ENCODE measurements at regions not wholly inside any gene's neighbourhood (a gene's known extent, or its start where the extent isn't known, plus 50 kb on each side); places are given as distances from the start of the nearest gene placed in this dataset.

GRCh38 chr12:124395986-124396385, 101.1 kb downstream of the RFLNA start:
- in situ Hi-C loops (cut with HindIII; ENCODE audit: low pct_unique_long_range_greater_than_20kb, low sequenced_read_pairs), result no loop called here
- DNase-seq (ENCODE audit: low read depth in 1 of 2, low spot score in 1 of 2), result no peak
- no peak for TF ChIP-seq JUND (IDR thresholded peaks at IDR 0.05; ENCODE audit: low read depth)

DNA sequence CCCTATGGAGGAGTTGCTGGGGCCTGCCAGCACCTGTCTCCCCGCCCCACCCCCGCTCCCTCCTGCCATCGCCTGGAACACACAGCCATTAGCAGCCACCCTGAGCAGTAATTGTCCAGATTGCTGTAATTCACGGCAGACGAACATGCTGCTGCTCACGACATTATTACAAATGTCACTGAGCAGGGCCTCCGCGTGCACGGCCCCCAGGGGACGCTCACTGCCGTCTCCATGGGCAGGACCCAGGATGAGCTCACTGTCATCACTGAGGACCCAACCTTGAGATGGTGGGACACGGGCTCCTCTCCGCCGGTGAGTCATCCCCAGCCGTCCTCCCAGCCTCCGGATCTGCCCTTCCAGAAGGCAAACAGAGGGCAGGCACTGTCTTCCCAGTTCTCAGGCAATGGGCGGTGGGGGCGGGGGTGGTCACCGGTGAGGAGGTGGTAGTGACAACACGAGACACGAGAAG, 100.4 kb downstream of the RFLNA start:
- in situ Hi-C loops (cut with HindIII; ENCODE audit: low pct_unique_long_range_greater_than_20kb, low sequenced_read_pairs), result no loop called here
- DNase-seq (ENCODE audit: low read depth in 1 of 2, low spot score in 1 of 2), result no peak
- TF ChIP-seq JUND (IDR thresholded peaks at IDR 0.05; ENCODE audit: low read depth), result no peak

DNA sequence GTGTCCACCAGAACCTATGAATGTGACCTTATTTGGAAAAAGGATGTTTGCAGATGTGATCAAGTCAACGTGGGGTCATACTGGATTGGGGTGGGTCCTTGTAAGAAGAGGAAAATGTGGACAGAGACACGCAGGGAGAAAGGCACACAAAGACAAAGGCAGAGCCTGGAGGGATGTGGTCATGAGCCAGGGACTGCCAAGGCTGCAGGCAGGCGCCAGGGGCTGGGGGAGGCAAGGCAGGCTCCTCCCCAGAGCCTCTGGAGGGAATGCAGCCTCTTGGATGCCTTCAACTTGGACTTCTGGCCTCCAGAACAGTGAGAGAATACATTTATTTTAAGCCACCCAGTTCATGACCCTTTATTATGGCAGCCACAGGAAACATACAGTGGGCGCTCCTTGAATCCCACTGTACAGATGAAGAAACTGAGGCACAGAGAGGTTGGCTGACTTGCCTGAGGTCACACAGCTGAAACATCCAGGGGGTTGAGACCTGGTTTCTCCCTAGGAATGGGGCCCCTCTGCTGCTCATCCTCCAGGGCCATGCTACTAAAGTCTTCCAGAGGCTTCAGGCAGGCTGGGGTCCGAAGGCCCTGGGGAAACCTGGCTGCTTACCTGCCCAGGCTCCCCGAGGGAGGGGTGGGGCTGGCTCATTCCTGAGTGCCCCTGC, 99.7 kb downstream of the RFLNA start:
- in situ Hi-C loops (cut with HindIII; ENCODE audit: low pct_unique_long_range_greater_than_20kb, low sequenced_read_pairs), result no loop called here
- DNase-seq (ENCODE audit: low read depth in 1 of 2, low spot score in 1 of 2), result peak in 1 of 2 experiments; percentile 67
- no peak for TF ChIP-seq JUND (IDR thresholded peaks at IDR 0.05; ENCODE audit: low read depth)

GRCh38 chr12:124393831-124394230, 98.9 kb downstream of the RFLNA start:
- in situ Hi-C loops (cut with HindIII; ENCODE audit: low pct_unique_long_range_greater_than_20kb, low sequenced_read_pairs), result no loop called here
- no peak for TF ChIP-seq JUND (IDR thresholded peaks at IDR 0.05; ENCODE audit: low read depth)
- no peak for DNase-seq (ENCODE audit: low read depth in 1 of 2, low spot score in 1 of 2)

DNA sequence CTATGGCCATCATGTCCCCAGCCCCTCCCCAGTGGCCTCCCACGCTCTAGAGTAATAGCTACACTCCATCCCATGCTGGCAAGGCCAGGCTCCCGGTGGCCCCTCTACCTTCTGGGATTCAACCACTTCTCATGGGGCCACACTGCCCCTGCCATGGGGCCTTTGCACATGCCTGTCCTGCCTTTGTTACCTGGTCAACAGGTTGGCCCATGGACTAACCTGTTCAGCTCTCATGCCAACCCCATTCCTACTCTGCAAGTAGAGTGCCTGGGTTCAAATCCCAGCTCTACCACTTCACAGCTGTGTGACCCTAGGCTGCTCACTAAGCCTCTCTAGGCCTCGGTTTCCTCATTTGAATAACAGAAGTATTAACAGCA, 98.5 kb downstream of the RFLNA start:
- TF ChIP-seq JUND (IDR thresholded peaks at IDR 0.05; ENCODE audit: low read depth), result no peak
- no peak for DNase-seq (ENCODE audit: low read depth in 1 of 2, low spot score in 1 of 2)
- in situ Hi-C loops (cut with HindIII; ENCODE audit: low pct_unique_long_range_greater_than_20kb, low sequenced_read_pairs), result no loop called here

- peak; percentile 74 to 93 for DNase-seq (ENCODE audit: low read depth in 1 of 2, low spot score in 1 of 2)
- no peak for TF ChIP-seq JUND (IDR thresholded peaks at IDR 0.05; ENCODE audit: low read depth)
- in situ Hi-C loops (cut with HindIII; ENCODE audit: low pct_unique_long_range_greater_than_20kb, low sequenced_read_pairs), result no loop called here
Measured at GRCh38 chr12:124392667-124393413, 97.9 kb downstream of the RFLNA start.

- DNase-seq (ENCODE audit: low read depth in 1 of 2, low spot score in 1 of 2), result no peak
- no peak for TF ChIP-seq JUND (IDR thresholded peaks at IDR 0.05; ENCODE audit: low read depth)
- in situ Hi-C loops (cut with HindIII; ENCODE audit: low pct_unique_long_range_greater_than_20kb, low sequenced_read_pairs), result no loop called here
Measured at GRCh38 chr12:124392271-124392666, 97.4 kb downstream of the RFLNA start.

DNA sequence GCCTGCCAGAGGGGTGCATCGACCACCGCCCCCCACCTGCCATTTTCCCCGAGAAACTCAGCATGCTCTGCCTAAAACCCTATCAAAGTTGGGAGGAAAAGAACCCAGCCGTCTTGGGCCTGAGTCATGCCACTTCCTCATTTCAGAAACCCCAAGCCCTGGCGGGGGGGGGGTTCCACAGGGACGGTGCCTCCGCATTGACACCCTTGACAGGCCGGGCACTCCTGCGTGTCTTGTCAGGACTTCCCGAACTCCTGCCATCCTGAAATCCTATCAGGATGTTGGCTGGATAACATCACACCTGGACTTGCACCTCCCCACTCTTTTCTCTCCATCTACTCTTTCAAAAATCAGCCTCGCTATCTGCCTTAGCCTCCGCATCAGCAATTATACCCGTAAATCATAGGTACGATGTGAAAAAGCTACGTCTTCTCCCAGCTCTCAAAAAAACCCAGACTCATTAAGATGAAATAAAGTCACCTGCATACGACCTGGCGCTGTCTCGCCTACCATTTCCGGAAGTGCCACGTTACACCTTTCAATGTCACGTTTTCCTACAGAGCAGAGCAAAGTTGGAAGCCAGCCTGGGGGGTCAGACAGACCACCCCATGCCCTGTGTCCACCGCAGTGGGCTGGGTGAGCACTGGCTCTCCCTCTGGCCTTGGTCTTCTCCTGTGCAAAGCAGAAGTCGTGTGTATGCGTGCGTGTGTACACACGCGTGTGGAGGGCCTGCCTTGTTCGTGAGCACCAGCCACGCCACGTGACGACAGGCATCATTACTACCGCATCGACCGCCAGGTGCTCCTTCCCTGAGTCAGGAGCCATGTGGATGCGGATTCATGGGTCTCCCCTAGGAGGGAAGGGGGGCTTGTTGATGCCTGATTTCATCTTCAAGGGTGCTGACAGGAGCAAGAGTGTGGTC, 96.7 kb downstream of the RFLNA start:
- in situ Hi-C loops (cut with HindIII; ENCODE audit: low pct_unique_long_range_greater_than_20kb, low sequenced_read_pairs), result no loop called here
- no peak for TF ChIP-seq JUND (IDR thresholded peaks at IDR 0.05; ENCODE audit: low read depth)
- no peak for DNase-seq (ENCODE audit: low read depth in 1 of 2, low spot score in 1 of 2)

- in situ Hi-C loops (cut with HindIII; ENCODE audit: low pct_unique_long_range_greater_than_20kb, low sequenced_read_pairs), result no loop called here
- no peak for DNase-seq (ENCODE audit: low read depth in 1 of 2, low spot score in 1 of 2)
- TF ChIP-seq JUND (IDR thresholded peaks at IDR 0.05; ENCODE audit: low read depth), result no peak
Measured at GRCh38 chr12:124390442-124391097, 95.7 kb downstream of the RFLNA start.

DNA sequence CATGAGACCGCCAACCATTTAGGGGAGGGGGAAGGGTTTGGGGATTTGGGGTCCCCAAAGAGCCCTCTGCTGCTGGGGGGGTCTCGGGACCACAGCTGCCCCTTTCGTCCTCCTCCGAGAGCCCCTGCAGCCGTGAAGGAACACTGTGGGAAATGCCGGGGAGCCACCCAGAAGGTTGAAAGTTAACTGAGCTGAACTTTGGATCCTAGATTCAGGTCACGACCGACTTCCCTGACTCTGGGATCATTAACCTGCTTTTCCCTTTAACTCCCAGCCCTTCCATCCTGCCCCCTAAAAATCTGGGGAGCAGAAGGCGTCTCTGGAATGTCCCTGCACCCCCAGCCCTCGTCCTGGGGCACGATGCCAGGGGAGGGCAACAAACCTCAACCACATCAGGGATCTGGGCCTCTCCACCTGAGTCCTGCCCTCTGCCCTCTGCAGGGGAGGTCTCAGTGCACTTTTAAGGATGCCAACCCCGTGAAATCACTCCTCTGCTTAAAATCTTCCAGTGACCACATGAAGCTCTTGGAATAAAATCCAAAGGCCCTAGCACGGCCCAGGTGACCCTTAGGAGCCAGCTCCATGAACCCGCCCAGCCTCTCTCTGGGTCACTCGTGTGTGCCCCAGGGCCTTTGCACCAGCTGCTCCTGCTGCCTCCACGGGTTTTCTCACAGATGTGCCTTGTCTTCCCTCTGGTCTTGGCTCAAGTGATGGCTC, 95.0 kb downstream of the RFLNA start:
- in situ Hi-C loops (cut with HindIII; ENCODE audit: low pct_unique_long_range_greater_than_20kb, low sequenced_read_pairs), result no loop called here
- no peak for DNase-seq (ENCODE audit: low read depth in 1 of 2, low spot score in 1 of 2)
- TF ChIP-seq JUND (IDR thresholded peaks at IDR 0.05; ENCODE audit: low read depth), result no peak

DNA sequence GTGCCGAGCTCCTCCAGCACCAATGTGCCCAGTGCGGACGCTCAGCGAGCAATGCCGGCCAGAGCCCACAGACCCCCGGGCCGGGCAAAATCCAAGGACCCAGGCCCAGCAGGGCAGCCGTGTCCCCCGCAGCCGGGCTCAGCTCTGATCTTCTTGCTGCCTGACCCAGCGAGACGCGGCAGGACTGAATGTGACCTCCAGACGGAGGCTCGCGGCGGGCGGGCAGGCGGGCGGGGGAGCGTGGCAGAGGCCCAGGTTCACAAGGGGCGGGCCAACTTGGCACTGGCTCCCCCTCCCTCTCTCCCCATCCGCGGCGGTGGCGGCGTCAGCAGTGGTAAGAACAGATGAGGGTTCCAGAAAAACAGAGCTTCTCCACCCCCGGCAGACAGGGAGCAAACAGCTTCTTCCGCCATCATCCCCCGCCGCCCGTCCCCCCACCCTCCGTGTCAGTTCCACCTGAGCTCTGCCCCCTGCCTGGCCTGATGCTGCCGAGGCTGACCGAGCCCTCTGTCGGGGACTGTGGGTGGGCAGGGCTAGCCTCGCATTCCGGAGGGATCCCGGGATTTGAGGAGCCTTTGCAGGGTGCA, 94.3 kb downstream of the RFLNA start:
- in situ Hi-C loops (cut with HindIII; ENCODE audit: low pct_unique_long_range_greater_than_20kb, low sequenced_read_pairs), result no loop called here
- TF ChIP-seq JUND (IDR thresholded peaks at IDR 0.05; ENCODE audit: low read depth), result no peak
- no peak for DNase-seq (ENCODE audit: low read depth in 1 of 2, low spot score in 1 of 2)
